ENCODE measurements at regions not wholly inside any gene's neighbourhood (a gene's known extent, or its start where the extent isn't known, plus 50 kb on each side); places are given as distances from the start of the nearest gene placed in this dataset.
A peak's percentile ranks its signal among the peaks of the same experiment; 100 is the strongest.

- peak overlapping the region; percentile 53 for H2AFZ ChIP-seq
- no peaks in the 10 kb centered on the region for H3K36me3 ChIP-seq (ENCODE audit: control insufficient read depth, insufficient read depth, low read length)
Measured at GRCh38 chr12:107318556-107318805, 225.1 kb upstream of the CRY1 start.

GRCh38 chr12:107318806-107319532, 225.6 kb upstream of the CRY1 start:
- H3K9me3 ChIP-seq (ENCODE audit: control insufficient read depth, low read length), result no peaks in the 10 kb centered on the region
- H3K9ac ChIP-seq, result peak overlapping the region; percentile 39
- H3K4me2 ChIP-seq (ENCODE audit: low read length), result peak overlapping the region; percentile 86
- no peaks in the 10 kb centered on the region for H3K4me1 ChIP-seq
- peak overlapping the region; percentile 92 for H3K4me3 ChIP-seq (ENCODE audit: low read depth, low read length)
- H3K36me3 ChIP-seq (ENCODE audit: control insufficient read depth, insufficient read depth, low read length), result no peaks in the 10 kb centered on the region
- no peak for TF ChIP-seq CTCF (IDR thresholded peaks at IDR 0.05)
- H3K27ac ChIP-seq, result peak overlapping the region; percentile 67
- H3K27me3 ChIP-seq (ENCODE audit: control insufficient read depth, insufficient read depth, low read length), result no peaks in the 10 kb centered on the region
- H3K79me2 ChIP-seq, result peaks cover 20% of the 10 kb centered on the region
- peak overlapping the region; percentile 53 for H2AFZ ChIP-seq

More at GRCh38 chr12:107318556-107318805, 225.1 kb upstream of the CRY1 start:
- H3K4me3 ChIP-seq (ENCODE audit: low read depth, low read length), result peak overlapping the region; percentile 92
- peaks cover 16% of the 10 kb centered on the region for H3K79me2 ChIP-seq
- H3K4me1 ChIP-seq, result no peaks in the 10 kb centered on the region
- H3K4me2 ChIP-seq (ENCODE audit: low read length), result peak overlapping the region; percentile 86
- H3K27ac ChIP-seq, result peak overlapping the region; percentile 67
- TF ChIP-seq CTCF (IDR thresholded peaks at IDR 0.05), result no peak
- no peaks in the 10 kb centered on the region for H3K27me3 ChIP-seq (ENCODE audit: control insufficient read depth, insufficient read depth, low read length)
- H3K9me3 ChIP-seq (ENCODE audit: control insufficient read depth, low read length), result no peaks in the 10 kb centered on the region
- peak overlapping the region; percentile 6 for H3K9ac ChIP-seq

GRCh38 chr12:107319533-107320032, 226.2 kb upstream of the CRY1 start:
- H3K4me1 ChIP-seq, result no peaks in the 10 kb centered on the region
- peak overlapping the region; percentile 39 for H3K9ac ChIP-seq
- peak overlapping the region; percentile 67 for H3K27ac ChIP-seq
- peaks cover 23% of the 10 kb centered on the region for H3K79me2 ChIP-seq
- no peaks in the 10 kb centered on the region for H3K36me3 ChIP-seq (ENCODE audit: control insufficient read depth, insufficient read depth, low read length)
- peak overlapping the region; percentile 92 for H3K4me3 ChIP-seq (ENCODE audit: low read depth, low read length)
- H3K27me3 ChIP-seq (ENCODE audit: control insufficient read depth, insufficient read depth, low read length), result no peaks in the 10 kb centered on the region
- no peak for TF ChIP-seq CTCF (IDR thresholded peaks at IDR 0.05)
- peak overlapping the region; percentile 91 for H3K4me2 ChIP-seq (ENCODE audit: low read length)
- H3K9me3 ChIP-seq (ENCODE audit: control insufficient read depth, low read length), result no peaks in the 10 kb centered on the region
- peak overlapping the region; percentile 64 for H2AFZ ChIP-seq

GRCh38 chr12:107320033-107320928, 226.9 kb upstream of the CRY1 start:
- peak overlapping the region; percentile 92 for H3K4me3 ChIP-seq (ENCODE audit: low read depth, low read length)
- peak overlapping the region; percentile 91 for H3K4me2 ChIP-seq (ENCODE audit: low read length)
- TF ChIP-seq CTCF (IDR thresholded peaks at IDR 0.05), result no peak
- no peaks in the 10 kb centered on the region for H3K36me3 ChIP-seq (ENCODE audit: control insufficient read depth, insufficient read depth, low read length)
- H3K4me1 ChIP-seq, result peaks cover 5% of the 10 kb centered on the region
- peak overlapping the region; percentile 64 for H2AFZ ChIP-seq
- peaks cover 25% of the 10 kb centered on the region for H3K79me2 ChIP-seq
- peak overlapping the region; percentile 67 for H3K27ac ChIP-seq
- H3K9me3 ChIP-seq (ENCODE audit: control insufficient read depth, low read length), result no peaks in the 10 kb centered on the region
- H3K27me3 ChIP-seq (ENCODE audit: control insufficient read depth, insufficient read depth, low read length), result no peaks in the 10 kb centered on the region
- H3K9ac ChIP-seq, result peak overlapping the region; percentile 20
